Panc1 (cell line): ENCODE measurements at regions not wholly inside any gene's neighbourhood (a gene's known extent, or its start where the extent isn't known, plus 50 kb on each side); places are given as distances from the start of the nearest gene placed in this dataset.

ENCODE experiments used
- CTCF ChIP-seq: fragments of 450-650 bp; IDR thresholded peaks from 2 replicates; pipeline ENCODE4 v1.5.1; 2017; ENCODE audit warnings: mild to moderate bottlenecking
- POLR2AphosphoS5 ChIP-seq: IDR thresholded peaks from 2 replicates; pipeline ENCODE4 v1.6.1; 2012; ENCODE audit warnings: mild to moderate bottlenecking, low read depth, low read length, moderate library complexity
- REST ChIP-seq, 2 experiments: IDR thresholded peaks; 2 replicates each; pipeline ENCODE4 v1.6.1; 2011 to 2012; ENCODE audit warnings: low read depth in 2 of 2, control low read depth in 1 of 2, low read length in 1 of 2, mild to moderate bottlenecking in 1 of 2, moderate library complexity in 1 of 2; ENCODE audit not compliant: insufficient read depth in 1 of 2
- TCF7L2 ChIP-seq: IDR thresholded peaks from 2 replicates; pipeline ENCODE4 v1.6.1; 2011; ENCODE audit warnings: mild to moderate bottlenecking, low read depth, low read length, inconsistent platforms

- TF ChIP-seq CTCF (no peak), POLR2AphosphoS5 (no peak), REST (IDR thresholded peaks at IDR 0.05; ENCODE audit: insufficient read depth in 1 of 2, low read depth in 2 of 2, low read length in 1 of 2) (no peak), TCF7L2 (no peak)
Observed at GRCh38 chr19:5290336-5291262, 50.0 kb downstream of the PTPRS start.
